ENCODE measurements at regions not wholly inside any gene's neighbourhood (a gene's known extent, or its start where the extent isn't known, plus 50 kb on each side); places are given as distances from the start of the nearest gene placed in this dataset.

GRCh38 chr10:80708185-80708584, 170.5 kb downstream of the SH2D4B start:
- TF ChIP-seq, protein P1, sequence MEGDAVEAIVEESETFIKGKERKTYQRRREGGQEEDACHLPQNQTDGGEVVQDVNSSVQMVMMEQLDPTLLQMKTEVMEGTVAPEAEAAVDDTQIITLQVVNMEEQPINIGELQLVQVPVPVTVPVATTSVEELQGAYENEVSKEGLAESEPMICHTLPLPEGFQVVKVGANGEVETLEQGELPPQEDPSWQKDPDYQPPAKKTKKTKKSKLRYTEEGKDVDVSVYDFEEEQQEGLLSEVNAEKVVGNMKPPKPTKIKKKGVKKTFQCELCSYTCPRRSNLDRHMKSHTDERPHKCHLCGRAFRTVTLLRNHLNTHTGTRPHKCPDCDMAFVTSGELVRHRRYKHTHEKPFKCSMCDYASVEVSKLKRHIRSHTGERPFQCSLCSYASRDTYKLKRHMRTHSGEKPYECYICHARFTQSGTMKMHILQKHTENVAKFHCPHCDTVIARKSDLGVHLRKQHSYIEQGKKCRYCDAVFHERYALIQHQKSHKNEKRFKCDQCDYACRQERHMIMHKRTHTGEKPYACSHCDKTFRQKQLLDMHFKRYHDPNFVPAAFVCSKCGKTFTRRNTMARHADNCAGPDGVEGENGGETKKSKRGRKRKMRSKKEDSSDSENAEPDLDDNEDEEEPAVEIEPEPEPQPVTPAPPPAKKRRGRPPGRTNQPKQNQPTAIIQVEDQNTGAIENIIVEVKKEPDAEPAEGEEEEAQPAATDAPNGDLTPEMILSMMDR (IDR thresholded peaks at IDR 0.05) = no peak
- TF ChIP-seq POLR2AphosphoS5 (IDR thresholded peaks at IDR 0.05) = no peak
- no peak for TF ChIP-seq POLR2A (IDR thresholded peaks at IDR 0.05)
